ENCODE measurements at regions not wholly inside any gene's neighbourhood (a gene's known extent, or its start where the extent isn't known, plus 50 kb on each side); places are given as distances from the start of the nearest gene placed in this dataset.

DNA sequence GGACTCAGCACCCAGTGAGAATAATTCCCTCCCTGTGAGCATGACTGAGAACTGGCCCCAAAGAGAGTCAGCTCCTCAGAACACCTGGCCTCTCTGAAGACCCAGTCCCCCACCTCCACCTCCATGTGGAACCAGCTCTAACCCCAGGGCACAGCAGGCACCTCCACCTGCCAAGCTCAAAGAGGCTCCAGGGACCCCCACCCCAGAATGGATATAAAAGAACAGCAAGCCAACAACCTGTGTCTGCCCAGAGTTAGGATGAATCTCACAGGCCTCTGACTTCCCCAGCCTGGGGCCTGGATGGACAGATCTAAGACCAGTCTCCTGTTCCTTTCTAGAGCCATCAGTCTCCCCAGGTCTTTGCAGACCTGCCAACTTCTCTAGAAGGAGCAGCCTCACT, 498.5 kb downstream of the EIPR1 start:
- TF ChIP-seq, protein P1, sequence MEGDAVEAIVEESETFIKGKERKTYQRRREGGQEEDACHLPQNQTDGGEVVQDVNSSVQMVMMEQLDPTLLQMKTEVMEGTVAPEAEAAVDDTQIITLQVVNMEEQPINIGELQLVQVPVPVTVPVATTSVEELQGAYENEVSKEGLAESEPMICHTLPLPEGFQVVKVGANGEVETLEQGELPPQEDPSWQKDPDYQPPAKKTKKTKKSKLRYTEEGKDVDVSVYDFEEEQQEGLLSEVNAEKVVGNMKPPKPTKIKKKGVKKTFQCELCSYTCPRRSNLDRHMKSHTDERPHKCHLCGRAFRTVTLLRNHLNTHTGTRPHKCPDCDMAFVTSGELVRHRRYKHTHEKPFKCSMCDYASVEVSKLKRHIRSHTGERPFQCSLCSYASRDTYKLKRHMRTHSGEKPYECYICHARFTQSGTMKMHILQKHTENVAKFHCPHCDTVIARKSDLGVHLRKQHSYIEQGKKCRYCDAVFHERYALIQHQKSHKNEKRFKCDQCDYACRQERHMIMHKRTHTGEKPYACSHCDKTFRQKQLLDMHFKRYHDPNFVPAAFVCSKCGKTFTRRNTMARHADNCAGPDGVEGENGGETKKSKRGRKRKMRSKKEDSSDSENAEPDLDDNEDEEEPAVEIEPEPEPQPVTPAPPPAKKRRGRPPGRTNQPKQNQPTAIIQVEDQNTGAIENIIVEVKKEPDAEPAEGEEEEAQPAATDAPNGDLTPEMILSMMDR (IDR thresholded peaks at IDR 0.05; ENCODE audit: low read depth, low read length, poor library complexity, severe bottlenecking) = no peak
- no peak for TF ChIP-seq EZH2phosphoT487 (IDR thresholded peaks at IDR 0.05; ENCODE audit: borderline replicate concordance, low read length)

Data from DOHH2 (cell line).